GM12891 (cell line): ENCODE measurements at regions not wholly inside any gene's neighbourhood (a gene's known extent, or its start where the extent isn't known, plus 50 kb on each side); places are given as distances from the start of the nearest gene placed in this dataset.
"Not testable (repeated sequence)": the region's sequence is repeated elsewhere in the genome, so short reads cannot be mapped to it uniquely, and the experiment has no call there.

Experiments
- DNase-seq: peaks from one replicate; pipeline ENCODE4 v3.0.0; 2011; ENCODE audit warnings: low spot score; ENCODE audit not compliant: insufficient read length
- FAIRE-seq: peaks from 2 replicates; lab custom pipeline; 2011; peaks lifted over from hg19 to GRCh38; lab: Jason Lieb, UNC
- PAX5 ChIP-seq: IDR thresholded peaks from 2 replicates; pipeline ENCODE4 v1.6.1; 2011; ENCODE audit warnings: low read length, moderate library complexity, mild to moderate bottlenecking; ENCODE audit not compliant: insufficient read depth, severe bottlenecking
- POLR2A ChIP-seq: IDR thresholded peaks from 2 replicates; pipeline ENCODE4 v1.6.1; 2011; ENCODE audit warnings: low read depth, low read length, control low read depth
- POLR2AphosphoS5 ChIP-seq: IDR thresholded peaks from 2 replicates; pipeline ENCODE4 v1.6.1; 2011; ENCODE audit warnings: low read depth, low read length, control low read depth
- POU2F2 ChIP-seq: IDR thresholded peaks from 2 replicates; pipeline ENCODE4 v1.6.1; 2011; ENCODE audit warnings: low read depth, mild to moderate bottlenecking, control low read depth, low read length, moderate library complexity
- SPI1 ChIP-seq: IDR thresholded peaks from 2 replicates; pipeline ENCODE4 v1.6.1; 2011; ENCODE audit warnings: low read depth, low read length, control low read depth
- TAF1 ChIP-seq: IDR thresholded peaks from 2 replicates; pipeline ENCODE4 v1.6.1; 2011; ENCODE audit warnings: low read depth, low read length, control low read depth

DNA sequence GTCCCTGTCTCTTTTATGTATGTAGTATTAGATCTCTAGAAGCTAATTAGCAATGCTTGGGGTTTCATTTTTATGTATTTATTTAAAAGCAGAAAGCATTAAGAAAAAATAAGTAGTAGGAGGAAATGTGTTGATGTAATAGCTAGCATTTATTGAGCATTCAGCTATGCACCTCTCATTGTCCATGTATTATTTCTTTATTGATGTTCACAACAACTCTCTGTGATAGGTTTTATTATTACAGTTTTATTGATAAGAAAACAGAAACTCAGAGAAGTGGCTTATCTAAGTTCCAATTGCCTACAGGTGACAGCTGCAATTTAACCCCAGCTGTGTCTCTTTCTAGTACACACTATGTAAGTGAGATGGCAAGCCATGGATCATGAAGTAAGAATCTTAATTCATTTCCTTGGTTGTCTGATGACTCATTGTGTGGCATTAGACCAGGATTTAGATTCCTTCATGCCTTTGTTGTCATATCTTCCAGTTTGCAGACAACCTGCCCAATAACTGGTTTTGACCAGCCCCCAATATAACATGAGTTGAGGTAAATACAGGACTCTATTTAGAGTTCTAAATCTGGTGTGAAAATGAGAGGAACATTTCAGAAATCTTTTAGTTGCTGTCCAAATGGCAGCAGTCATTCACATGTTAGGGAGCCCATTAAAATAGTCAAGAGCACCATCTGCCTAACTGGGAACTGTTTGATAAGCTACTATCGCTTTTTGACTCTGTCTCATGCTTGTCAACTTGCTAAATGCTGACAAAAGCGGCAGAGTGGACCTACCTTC, 170.8 kb upstream of the PHACTR1 start:
- DNase-seq, result no peak
- FAIRE-seq, result no peak
- TF ChIP-seq SPI1, result no peak
- TF ChIP-seq PAX5, result no peak
- TF ChIP-seq POLR2AphosphoS5, result no peak
- no peak for TF ChIP-seq POLR2A
- no peak for TF ChIP-seq TAF1
- TF ChIP-seq POU2F2, result no peak

DNA sequence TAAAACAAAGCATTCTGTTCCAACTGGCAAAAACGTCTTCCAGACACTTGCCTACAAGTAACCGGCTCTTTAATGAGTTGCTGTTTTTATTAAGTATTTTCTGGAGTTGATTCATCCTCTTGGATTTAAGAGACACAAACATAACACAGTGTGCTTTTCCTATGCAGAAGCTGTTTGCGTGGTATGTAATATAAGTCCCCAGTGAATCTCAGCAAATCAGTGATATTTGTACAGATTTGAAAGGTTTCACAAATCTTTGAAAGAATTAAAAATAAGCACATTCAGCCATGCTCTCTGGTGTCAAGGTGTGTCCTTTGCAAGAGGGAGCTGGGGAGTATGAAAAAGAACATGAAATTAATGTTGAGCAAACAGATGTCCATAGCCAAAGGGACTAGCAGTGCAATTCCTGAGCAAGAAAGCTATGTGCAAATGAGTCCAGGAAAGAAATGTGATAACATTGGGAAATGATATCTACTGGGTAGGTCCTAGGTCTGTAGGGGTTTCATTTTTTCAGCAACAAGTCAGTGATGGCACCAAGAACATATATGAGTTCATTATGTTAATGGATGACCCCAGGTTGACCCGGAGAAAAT, 170.1 kb upstream of the PHACTR1 start:
- TF ChIP-seq POLR2A, result no peak
- no peak for DNase-seq
- no peak for FAIRE-seq

DNA sequence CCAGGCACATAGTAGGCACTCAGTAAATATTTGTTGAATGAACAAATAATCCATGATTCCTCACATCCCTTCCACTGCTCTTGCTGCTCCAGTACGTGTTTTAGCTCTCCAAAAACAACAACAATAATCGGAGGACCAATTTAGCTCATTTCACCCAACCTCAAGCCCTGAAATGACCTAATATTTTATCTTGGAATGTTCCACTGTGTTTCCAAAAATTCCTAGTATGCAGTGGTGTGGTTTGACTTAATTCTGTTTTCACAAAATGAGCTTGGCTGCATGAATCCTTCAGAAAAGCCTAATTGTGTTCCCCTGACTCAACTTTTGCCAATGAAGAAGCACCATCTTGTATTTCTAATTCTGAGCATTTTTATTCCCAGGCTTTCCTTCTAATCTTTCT, 168.0 kb upstream of the PHACTR1 start:
- DNase-seq (no peak), FAIRE-seq (no peak)
- TF ChIP-seq POLR2A, result no peak
- TF ChIP-seq TAF1, result no peak
- no peak for TF ChIP-seq POU2F2
- TF ChIP-seq PAX5, result no peak
- TF ChIP-seq SPI1, result no peak
- no peak for TF ChIP-seq POLR2AphosphoS5

DNA sequence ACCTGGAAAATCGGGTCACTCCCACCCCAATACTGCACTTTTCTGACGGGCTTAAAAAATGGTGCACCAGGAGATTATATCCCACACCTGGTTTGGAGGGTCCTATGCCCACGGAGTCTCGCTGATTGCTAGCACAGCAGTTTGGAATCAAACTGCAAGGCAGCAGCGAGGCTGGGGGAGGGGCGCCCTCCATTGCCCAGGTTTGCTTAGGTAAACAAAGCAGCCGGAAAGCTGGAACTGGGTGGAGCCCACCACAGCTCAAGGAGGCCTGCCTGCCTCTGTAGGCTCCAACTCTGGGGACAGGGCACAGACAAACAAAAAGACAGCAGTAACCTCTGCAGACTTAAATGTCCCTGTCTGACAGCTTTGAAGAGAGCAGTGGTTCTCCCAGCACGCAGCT, 167.1 kb upstream of the PHACTR1 start:
- not testable (repeated sequence) for DNase-seq, FAIRE-seq

DNA sequence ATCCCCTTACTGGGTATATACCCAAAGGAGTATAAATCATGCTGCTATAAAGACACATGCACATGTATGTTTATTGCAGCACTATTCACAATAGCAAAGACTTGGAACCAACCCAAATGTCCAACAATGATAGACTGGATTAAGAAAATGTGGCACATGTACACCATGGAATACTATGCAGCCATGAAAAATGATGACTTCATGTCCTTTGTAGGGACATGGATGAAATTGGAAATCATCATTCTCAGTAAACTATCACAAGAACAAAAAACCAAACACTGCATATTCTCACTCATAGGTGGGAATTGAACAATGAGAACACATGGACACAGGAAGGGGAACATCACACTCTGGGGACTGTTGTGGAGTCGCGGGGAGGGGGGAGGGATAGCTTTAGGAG, 161.7 kb upstream of the PHACTR1 start:
- not testable (repeated sequence) for DNase-seq, FAIRE-seq

DNA sequence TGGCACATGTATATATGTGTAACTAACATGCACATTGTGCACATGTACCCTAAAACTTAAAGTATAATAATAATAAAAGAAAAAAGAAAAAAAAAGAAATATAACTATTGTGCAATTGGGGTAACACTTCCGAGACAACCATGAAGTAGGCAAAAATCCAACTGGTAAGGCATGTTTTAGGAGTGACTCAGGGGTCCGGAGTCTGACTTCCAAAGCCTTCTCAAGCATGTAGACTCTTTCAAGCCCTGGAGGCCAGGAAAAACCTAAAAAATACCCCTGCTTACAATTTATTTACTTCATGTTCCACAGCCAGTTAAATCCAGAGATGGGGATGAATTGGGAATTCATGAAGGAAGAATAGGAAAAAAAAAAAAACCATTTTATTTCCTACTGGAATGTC, 161.3 kb upstream of the PHACTR1 start:
- no peak for FAIRE-seq

DNA sequence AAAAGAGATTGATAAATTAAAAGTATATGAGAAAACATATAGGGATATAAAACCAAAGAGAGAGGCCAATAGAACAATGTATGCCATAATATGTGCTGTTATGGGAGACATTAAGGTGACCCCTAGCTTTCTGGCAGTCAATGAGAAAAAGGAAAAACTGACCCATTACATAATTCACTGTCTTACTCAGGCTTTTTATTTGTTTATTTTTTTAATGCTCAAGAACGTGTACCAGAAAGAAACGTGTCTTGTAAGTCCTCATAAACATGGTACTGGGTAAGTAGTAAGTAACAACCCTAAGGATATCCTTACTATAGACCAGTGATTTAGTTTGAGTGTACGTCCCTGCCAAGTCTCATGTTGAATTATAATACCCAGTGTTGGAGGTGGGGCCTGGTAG, 160.8 kb upstream of the PHACTR1 start:
- FAIRE-seq (no peak), DNase-seq (no peak)
- TF ChIP-seq POLR2A (no peak), POU2F2 (no peak), PAX5 (no peak), POLR2AphosphoS5 (no peak), SPI1 (no peak), TAF1 (no peak)

More for the DNA sequence above, 161.3 kb upstream of the PHACTR1 start:
- DNase-seq, result no peak
- TF ChIP-seq TAF1, result no peak
- no peak for TF ChIP-seq PAX5
- TF ChIP-seq POLR2AphosphoS5, result no peak
- TF ChIP-seq POLR2A, result no peak
- no peak for TF ChIP-seq POU2F2
- no peak for TF ChIP-seq SPI1

DNA sequence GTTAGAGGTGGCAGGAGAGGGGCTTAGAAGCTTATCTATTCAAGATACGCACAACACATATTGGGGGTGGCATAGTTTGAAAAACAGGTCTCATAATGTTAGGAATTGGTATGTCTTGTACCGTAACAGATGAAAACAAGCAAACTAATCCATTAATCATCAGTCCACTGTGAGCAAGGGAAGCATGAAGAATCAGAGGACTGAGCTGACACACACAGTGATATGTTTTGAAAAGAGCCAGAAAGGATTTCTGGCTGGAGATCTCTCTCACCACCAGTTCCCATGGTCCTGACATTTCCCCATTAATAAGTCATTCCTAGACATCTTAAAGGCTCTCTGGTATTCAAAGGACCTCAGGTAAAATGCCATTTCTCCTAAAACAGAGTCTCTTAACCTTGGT, 158.8 kb upstream of the PHACTR1 start:
- DNase-seq (no peak), FAIRE-seq (no peak)
- TF ChIP-seq POLR2AphosphoS5 (no peak), POU2F2 (no peak), TAF1 (no peak), POLR2A (no peak), SPI1 (no peak)

DNA sequence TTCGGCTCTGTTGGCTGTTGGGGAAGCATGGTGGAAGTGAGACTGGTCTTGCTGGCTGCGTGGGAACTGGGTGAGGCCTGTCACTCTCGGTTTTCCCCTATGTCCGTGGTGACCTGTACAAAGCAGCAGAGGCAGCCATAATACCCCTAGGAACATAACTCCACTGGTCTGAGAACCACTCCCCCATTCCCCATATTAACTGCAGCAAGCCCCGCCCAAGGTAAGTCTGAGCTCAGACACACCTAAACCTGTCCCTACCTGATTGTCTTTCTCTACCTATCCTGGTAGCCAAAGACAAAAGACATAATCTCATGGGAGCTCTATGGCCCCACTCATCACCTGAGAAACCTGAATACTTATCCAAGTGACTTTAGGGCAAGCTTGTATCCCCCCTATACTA, 156.3 kb upstream of the PHACTR1 start:
- no peak for FAIRE-seq
- DNase-seq, result no peak
- TF ChIP-seq POLR2AphosphoS5 (no peak), PAX5 (no peak), POLR2A (no peak), POU2F2 (no peak)

DNA sequence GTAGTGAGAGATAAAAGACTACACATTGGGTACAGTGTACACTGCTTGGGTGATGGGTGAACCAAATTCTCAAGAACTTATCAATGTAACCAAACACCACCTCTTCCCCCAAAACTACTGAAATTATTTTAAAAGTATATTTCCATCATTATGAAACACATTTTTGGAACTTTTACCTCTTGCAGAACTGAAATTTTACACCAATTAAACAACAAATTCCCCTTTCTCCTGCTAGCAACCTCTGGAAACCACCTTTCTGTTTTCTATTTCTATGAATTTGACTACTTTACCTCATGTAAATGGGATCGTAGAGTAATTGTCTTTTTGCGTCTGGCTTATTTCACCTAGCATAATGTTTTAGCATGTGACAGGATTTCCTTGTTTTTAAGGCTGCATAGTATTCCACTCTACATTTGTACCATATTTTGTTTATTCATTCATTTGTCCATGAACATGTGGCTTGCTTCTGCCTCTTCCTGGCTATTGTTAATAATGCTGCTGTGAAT, 149.9 kb upstream of the PHACTR1 start:
- FAIRE-seq (no peak), DNase-seq (no peak)
- no peak for TF ChIP-seq TAF1
- TF ChIP-seq PAX5, result no peak
- no peak for TF ChIP-seq SPI1
- TF ChIP-seq POLR2AphosphoS5, result no peak
- no peak for TF ChIP-seq POLR2A
- TF ChIP-seq POU2F2, result no peak

DNA sequence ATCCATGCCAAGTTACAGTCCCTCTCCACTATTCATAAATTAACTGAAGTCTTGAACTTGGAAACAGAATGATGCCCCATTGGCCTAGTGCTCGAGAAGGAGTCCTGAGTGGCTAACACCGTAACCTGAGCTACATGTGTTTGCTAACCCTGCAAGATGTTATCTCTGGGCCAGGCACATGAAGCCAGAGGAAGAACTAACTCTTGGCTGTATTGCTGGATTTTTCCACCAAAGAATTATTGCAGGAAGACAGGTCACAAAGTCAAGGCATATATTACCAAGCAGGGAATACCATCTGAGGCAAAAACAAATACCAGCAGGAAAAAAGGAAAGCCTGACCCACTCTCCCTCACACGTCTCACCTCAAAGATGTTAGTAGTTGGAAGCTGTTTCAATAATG, 148.9 kb upstream of the PHACTR1 start:
- TF ChIP-seq SPI1 (no peak), POLR2AphosphoS5 (no peak)
- DNase-seq (no peak), FAIRE-seq (no peak)

DNA sequence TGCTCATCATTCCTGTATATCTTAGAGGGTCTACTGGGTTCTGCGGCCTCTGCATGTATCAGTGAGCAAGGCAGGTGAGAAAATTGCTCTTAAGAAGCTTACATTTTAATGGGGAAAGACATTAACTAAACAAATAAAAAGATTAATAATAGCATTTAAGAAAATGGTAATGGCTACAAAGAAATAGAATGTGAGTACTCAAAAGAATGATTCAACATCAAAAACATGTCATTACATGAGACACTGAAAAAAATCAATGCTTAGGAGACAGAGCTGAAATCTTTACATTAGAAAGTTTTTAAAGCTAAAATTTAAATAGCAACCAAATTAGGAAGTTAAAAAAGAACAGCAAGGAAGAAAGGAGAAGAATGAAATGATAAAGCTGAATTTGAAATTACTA, 146.9 kb upstream of the PHACTR1 start:
- TF ChIP-seq POLR2A (no peak), POLR2AphosphoS5 (no peak), POU2F2 (no peak), PAX5 (no peak), TAF1 (no peak), SPI1 (no peak)
- FAIRE-seq (no peak), DNase-seq (no peak)
